ENCODE measurements at regions not wholly inside any gene's neighbourhood (a gene's known extent, or its start where the extent isn't known, plus 50 kb on each side); places are given as distances from the start of the nearest gene placed in this dataset.
"Not testable (repeated sequence)": the region's sequence is repeated elsewhere in the genome, so short reads cannot be mapped to it uniquely, and the experiment has no call there.

DNA sequence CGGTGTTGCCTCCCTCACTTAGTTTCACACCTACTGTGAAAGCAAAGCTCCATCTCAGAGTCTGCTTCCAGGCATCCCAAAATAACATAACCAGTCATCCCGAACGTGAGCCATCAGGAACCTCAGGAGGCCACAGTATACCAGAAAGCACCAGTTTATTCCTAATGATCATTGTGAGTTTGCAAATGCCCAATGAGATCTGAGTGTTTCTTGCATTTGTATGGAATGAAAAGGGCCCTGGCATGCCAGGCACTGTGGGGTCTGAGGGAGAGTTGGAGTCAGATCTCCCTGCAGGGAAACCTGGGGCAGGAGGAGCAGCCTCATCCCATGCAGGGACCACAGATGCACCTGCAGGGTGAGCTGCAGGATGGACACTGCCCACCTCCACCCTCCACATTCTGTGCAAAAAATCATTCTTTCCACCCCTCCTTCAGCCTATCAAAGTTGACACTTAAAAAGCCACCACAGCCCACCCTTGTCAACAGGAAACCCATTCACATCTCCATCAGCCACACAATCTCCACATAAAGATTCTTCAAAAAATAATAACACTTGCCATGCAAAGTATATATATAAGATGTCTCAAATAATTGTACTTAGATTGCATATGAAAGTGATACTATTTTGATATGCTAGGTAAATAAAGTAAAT, 112.3 kb downstream of the GGTLC2 start:
- DNase-seq (ENCODE audit: low spot score): not testable (repeated sequence)

DNA sequence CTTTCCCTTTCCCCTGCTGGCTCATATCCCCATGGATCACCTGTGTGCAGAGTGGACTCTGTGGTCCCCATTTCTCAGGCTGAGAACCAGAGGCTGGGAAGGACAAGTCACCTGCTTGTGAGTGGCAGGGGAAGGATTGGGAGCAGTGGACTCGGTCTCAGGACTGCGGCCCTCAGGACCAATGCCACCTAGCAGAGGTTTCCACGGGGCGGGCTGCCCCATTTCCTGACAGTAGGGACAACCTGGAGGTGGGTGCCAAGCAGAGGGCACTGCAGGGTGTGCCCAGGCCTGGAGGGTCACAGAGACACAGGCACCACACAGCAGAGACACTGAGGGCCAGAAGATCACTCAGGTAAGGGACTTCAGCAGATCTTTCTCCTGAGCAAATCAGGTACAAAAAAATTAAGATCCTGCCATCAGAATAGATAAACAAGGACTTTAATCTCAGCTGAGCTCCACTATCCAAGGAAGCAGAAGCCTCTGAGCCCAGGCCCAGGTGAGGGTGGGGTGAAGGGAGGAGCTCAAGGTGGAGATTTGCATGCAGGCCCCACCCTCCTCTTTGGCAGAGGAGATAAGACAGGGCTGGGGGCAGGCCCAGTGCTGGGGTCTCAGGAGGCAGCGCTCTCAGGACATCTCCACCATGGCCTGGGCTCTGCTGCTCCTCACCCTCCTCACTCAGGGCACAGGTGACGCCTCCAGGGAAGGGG, 113.8 kb downstream of the GGTLC2 start:
- not testable (repeated sequence) for DNase-seq (ENCODE audit: low spot score)

DNA sequence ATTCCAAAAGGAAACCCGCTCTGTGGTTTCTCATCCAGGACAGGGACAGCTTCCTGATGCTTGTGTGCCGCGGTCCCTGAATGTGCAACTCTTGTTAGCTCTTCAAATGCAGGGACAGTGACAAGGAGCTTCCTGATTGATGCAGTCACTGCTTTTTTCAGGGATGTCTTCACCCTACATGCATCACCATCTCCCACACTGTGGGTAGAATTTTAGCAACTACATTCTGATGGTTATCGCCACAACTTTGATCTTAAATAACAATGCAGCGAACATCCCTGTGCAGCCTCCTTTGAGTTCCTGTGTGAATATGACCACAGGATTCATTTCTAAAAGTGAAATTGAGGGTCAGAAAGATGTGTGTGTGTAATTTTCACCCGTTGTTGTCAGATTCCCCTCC, 115.0 kb downstream of the GGTLC2 start:
- no peak for DNase-seq (ENCODE audit: low spot score)

DNA sequence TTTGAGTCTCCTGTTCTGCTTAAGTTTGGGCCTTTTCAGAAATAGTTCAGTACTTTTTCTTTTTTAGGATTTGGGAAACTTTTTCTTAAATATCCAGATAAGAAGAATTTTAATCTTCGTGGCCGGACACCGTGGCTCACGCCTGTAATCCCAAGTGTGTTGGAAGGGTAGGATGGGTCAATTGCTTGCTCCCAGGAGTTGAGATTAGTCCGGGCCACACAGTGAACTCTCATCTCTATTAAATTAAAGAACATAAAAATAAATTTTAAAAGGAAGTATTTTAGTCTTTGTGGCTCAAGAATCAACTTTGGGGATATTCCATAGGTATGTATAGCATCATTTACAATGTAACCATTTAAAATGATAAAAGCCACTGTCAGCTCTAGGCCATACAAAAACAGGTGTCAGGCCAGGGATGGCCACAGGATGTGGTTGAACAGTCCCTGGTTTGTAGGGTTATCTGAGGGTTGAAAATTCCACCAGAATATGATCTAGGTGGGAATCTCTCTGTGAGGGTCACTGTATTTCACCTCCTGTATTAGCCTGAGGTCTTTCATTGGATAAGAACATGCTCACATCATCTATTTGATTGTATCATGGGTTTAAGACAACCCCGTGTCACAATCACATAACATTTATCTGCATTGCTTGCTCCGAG, 115.6 kb downstream of the GGTLC2 start:
- DNase-seq (ENCODE audit: low spot score): no peak

DNA sequence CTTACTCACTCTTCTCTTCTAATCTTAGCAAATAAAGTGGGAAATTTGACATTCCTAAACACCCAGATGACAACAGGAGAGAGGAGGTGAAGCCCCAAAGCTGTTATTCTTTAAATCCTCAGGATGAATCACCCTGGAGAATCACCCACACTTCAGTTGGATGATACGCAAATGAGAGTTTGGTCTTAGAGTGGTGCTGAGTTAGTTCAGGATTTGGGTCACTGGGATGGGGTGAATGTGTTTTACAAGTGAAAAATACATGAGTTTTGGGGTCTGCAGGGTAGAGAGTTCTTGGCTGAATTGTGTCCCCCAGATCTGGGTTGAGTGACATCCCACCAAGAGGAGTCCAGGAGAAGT, 117.2 kb downstream of the GGTLC2 start:
- no peak for DNase-seq (ENCODE audit: low spot score)

DNA sequence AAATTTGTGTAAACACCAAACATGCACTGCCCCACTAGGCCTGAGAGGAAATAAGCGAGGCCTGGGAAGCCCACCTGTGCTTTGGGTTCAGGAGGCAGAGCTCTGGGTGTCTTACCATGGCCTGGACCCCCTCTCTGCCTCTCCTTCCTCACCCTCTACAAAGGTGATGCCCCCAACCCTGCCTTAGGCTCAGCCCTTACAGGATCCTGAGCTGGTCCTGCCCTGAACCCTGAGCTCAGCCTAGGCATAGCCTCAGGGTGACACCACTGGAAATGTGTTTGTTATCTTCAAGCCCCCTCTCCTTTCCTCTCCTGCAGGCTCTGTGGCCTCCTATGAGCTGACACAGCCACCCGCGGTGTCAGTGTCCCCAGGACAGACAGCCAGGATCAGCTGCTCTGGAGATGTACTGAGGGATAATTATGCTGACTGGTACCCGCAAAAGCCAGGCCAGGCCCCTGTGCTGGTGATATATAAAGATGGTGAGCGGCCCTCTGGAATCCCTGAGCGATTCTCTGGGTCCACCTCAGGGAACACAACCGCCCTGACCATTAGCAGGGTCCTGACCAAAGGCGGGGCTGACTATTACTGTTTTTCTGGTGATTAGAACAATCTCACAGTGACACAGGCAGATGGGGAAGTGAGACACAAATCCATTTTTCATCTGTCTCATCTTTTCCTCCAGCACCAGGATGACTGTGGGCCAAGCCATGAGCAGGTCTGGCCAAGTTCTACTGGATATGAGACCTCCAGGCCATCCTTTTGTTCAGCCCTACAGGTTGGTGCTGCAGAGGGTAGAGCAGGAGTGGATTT, 117.8 kb downstream of the GGTLC2 start:
- no peak for DNase-seq (ENCODE audit: low spot score)

DNA sequence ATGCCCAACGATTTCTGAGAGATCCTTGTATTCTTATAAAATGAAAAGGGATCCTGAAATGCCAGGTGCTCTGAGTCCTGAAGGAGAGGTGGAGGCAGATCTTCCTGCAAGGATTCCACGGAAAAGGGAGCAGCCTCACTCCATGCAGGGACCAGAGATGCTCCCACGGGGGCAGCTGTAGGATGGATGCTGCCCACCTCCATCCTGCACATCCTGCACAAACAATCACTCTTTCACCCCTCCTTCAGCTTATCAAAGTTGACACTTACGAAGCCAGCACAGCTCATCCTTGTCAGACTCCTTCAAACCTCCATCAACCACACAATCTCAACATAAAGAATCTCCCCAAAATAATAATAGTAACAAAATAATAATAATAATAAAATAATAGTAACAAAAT, 119.1 kb downstream of the GGTLC2 start:
- DNase-seq (ENCODE audit: low spot score): no peak

DNA sequence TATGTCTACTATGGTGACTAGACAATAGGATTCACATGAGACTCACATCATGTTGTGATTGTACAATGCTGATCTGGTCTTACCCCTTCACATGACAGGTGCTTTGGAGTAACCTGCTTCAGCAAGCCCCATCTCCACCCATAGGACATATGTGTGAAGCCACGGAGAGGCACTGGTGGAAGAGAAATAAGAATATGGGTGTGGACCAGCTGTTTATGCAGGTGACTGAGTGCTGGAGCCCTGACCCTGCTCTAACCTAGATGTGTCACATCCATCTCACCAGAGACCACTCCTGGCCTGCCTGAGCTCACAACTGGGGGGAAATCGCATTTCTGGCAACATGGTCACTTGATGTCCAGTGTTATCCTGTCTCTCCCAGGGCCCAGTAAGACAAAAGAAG, 119.7 kb downstream of the GGTLC2 start:
- no peak for DNase-seq (ENCODE audit: low spot score)

DNA sequence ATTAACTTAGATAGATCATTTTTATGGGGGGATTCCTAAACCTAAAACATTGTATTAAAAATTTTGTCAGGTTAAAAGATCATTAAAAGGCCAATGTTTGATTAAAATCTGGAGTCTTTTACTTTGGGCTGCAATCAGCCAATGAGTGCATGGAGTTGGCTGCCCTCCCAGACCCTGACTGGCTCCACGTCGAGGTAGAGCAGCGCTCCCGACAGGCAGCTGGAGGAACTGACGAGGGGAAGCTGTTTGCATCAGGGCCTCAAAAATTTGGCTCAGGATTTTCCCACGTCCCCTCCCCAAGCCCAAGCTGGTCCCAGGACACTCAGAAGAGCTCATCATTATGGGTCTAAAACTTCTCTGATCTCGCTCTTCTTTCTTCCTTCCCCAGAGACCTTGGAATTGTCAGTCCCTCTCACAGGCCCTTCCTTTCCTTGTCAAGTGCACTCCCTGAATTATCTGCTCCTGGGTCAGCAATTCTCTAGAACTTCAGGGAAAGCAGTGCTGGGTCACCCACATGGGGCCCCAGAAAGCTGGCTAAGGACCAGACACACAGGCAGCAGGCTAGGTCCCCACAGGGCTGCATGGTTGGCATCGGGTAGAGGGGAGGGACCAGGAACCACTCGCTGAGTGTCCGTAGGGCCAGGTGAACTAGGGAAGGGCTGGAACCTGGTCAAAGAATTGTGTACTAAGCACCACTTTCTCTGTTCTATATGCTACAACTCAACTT, 119.6 kb upstream of the IGLL5 start:
- no peak for DNase-seq (ENCODE audit: low spot score)

DNA sequence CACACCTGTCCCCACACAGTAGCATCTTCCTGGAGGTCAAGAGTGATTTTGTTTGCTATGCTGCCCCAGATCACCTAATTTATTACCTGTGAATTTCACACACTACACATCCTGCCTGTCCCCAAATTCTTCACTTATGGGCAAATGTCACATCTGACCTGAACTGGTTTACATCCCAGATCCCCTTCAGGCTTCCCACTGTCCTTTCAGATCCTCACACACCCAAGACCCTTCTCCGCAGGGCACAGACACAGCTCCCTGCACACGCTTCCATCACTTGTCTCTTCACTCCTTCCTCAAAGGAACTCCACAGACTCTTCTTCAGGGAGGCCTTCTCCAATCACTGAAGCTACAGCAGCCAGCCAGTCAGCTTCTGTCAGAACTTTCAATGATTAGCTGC, 118.7 kb upstream of the IGLL5 start:
- DNase-seq (ENCODE audit: low spot score): no peak

DNA sequence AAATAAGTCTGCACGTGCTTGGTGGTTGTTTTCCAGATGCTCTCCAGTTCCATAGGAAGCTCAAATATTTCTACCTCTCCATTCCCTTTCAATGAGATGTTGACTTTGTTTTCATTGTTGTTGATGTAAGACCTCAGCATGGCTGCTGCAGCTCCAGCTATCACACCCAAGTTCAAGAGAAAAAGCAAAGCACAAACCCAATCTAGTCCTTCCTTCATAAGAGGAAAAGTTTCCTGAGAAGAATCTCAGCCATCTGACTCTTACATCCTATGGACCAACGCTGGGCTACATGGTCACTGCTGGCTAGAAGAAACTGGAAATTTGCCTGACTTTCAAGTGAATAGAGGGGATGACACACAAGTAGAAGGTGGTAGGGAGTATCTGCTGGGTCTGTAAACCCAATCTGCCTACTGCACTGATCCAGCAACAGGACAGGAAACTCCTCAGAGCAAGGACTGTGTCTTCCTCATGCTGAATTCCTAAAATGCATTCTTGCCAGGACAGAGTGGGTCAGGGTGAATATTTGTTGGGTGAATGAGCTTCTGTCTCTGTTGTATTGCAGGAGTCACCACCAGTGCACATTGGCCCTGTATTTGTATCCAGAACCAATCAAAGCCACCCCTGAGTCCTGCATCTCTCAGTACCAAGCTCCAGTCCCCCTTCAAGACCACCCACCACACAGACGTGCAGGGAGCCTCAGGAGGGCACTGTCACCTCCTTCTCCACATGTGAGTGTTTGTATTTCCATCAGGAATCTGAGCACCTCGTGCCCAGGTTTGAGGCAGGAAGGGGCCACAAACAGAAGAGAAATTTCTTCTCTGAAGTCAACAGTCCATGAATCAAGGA, 118.0 kb upstream of the IGLL5 start:
- DNase-seq (ENCODE audit: low spot score): no peak

DNA sequence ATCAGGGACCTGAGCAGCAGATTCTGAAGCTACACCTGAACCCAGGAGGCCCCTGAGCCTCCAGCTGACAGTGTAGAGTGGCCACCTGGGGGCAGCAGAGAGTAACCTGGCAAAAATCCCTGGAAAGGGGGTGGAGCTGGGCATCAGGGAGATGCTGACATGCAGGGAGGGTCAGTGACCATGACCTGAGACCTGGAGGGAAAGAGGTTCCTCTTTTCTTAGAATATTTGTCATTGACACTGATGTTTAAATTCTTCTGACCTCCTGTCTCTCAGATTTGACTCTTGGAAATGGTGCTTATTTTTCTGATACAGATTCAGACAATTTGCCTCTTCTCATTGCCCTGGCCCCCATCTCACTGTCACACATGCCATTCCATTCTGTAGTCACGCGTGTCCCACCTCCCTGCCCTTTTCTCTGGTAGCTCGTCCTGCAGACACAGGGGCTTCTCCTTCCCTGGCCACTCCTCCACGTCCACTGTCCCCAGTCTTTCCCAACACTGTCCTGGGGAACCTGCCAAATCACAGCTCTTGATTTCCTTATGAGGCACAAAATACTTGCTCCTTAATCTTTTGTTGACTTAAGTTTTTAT, 117.2 kb upstream of the IGLL5 start:
- DNase-seq (ENCODE audit: low spot score): peak; percentile 73

DNA sequence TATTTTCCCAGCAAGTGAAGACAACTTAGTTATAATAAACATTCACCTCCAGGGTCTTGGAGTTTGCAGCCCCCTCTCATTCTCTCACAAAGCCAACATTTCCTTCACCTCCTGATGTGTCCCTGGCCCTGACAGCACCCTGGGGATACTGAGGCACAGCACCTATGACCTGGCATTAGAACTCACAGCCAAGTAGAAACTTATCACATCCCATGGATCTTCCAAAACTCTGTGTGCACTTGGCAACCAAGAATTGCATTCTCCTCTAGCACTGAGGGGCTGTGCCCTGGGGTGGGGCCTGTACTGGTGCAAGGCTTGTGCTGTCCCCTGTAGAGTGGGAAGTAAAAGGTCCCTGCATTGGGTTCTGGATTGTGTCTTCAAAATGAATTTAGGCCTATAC, 116.7 kb upstream of the IGLL5 start:
- DNase-seq (ENCODE audit: low spot score): no peak

DNA sequence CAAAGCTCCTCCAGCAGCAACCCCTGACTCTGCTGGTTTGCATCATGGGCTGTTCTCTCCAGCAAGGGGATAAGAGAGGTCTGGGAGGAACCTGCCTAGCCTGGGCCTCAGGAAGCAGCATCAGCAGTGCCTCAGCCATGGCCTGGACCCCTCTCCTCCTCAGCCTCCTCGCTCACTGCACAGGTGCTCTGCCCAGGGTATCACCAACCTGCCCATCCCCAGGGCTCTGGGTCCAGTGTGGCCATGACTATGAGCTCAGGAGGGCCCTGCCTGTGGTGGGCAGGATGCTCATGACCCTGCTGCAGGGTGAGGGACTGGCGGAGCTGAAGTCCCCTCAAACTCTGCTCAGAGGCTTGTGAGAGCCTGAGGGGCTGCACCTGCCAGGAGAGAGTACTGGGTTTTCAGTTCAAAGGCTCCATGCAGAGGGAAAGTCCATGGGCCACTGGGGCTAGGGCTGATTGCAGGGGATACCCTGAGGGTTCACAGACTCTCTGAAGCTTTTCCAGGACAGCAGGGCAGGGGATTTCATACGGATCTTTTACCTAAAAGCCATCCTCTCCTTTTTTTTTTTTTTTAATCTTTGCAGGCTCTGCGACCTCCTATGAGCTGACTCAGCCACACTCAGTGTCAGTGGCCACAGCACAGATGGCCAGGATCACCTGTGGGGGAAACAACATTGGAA, 115.8 kb upstream of the IGLL5 start:
- DNase-seq (ENCODE audit: low spot score): no peak

DNA sequence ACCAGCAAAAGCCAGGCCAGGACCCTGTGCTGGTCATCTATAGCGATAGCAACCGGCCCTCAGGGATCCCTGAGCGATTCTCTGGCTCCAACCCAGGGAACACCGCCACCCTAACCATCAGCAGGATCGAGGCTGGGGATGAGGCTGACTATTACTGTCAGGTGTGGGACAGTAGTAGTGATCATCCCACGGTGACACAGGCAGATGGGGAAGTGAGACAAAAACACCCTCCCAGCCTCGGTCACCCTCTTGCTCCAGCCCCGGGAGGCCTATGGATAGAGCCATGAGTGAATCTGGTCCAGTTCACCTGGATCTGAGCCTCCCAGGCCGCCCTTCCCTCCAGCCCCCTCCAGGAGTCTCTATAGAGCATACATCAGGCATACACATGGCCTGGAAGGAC, 115.2 kb upstream of the IGLL5 start:
- no peak for DNase-seq (ENCODE audit: low spot score)

DNA sequence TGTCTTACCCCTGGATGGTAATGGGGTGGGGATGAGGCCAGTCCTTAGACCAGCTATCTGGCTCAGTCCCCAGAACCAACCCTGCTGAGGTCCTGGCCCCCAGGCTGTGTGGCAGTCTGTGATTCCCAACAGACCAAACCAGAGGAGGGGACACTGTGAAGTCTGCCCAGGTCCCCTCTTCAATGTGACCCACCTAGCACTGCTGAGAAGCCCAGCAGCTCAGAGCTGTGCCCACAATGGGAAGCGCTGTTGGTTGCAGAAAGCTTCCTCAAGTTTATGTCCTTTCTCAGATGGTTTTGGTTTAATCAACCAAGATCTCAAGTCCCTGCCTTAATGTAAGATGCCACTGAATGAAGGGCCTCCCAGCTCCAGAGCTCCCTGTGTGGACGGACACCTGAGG, 114.7 kb upstream of the IGLL5 start:
- no peak for DNase-seq (ENCODE audit: low spot score)

DNA sequence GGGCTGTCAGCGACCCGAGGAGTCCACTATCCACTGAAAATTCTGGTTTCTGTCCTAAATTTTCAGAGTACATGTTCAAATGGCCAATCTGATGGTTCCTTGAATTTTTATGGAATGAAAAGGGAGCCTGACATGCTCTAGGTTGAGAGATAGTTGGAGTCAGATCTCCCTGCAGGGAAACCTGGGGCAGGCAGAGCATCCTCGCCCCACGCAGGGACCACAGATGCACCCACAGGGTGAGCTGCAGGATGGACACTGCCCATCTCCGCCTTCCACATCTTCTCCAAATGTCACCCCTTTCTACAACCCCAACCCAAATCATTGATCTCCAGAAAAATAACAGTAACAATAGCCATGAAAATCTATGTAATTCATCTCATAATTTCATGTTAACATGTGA, 114.2 kb upstream of the IGLL5 start:
- DNase-seq (ENCODE audit: low spot score): no peak

DNA sequence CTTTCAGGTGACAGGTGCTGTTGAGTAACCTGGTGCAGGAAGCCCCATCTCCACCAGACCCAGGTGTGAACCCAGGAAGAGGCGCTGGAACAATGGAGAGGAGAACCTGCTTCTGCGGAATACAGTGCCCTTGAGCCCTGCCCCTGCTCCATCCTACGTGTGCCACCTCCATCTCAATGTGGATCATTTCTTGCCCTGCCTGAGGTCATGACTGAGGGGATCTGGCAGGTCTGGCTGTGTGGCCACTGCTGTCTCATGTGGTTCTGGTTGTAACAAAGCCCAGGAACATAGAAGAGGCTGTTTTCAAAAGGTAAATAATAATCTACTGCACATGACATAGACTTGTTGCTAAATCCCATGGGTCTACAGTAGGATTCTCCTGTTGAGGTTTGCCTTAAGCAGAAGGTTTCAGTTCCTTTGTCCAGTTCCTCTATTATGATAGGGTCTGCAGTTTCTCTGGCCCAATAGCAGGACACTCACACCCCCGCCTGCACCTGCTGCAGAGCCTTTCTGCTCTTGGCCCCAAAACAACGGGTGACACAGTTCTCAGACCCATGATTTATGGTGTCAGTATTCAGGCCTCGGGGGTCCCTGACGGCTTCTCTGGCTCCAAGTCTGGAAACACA, 113.5 kb upstream of the IGLL5 start:
- no peak for DNase-seq (ENCODE audit: low spot score)

DNA sequence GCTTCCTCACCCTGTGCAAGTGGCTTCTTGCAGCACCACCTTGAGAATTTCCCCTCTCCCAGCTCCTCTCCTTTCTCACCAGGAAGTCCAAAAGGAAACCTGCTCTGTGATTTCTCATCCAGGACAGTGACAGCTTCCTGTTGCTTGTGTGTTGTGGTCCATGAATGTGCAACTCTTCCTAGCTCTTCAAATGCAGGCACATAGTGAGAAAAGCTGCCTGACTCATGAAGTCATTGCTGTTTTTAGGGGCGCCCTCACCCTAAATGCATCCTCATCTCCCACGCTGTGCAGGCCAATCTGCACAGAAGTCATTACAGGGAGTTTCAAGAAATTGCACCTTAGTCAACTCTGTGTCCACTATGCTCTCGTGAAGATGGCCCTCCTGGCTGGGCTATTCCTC, 112.9 kb upstream of the IGLL5 start:
- DNase-seq (ENCODE audit: low spot score): not testable (repeated sequence)

DNA sequence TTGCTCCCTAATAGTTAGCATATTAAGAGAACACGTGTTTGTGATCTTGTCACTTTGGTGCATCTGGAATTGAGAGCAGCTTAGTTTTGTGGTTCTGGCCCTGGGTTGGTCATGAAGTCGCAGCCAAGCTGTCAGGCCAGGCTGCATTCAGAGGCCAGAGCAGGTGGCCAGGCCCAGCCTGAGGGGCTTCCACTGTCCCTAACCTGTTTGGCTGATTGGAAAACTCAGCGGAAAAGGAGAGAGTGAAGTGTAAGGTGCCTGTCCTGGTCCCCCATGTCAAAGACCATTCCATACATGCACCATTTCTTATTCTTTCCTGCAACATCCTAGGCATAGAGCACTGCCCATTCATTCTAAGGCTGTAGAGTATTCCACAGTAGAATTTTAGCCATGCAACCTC, 111.5 kb upstream of the IGLL5 start:
- no peak for DNase-seq (ENCODE audit: low spot score)
